ENCODE measurements at regions not wholly inside any gene's neighbourhood (a gene's known extent, or its start where the extent isn't known, plus 50 kb on each side); places are given as distances from the start of the nearest gene placed in this dataset.
"Not testable (repeated sequence)": the region's sequence is repeated elsewhere in the genome, so short reads cannot be mapped to it uniquely, and the experiment has no call there.

DNA sequence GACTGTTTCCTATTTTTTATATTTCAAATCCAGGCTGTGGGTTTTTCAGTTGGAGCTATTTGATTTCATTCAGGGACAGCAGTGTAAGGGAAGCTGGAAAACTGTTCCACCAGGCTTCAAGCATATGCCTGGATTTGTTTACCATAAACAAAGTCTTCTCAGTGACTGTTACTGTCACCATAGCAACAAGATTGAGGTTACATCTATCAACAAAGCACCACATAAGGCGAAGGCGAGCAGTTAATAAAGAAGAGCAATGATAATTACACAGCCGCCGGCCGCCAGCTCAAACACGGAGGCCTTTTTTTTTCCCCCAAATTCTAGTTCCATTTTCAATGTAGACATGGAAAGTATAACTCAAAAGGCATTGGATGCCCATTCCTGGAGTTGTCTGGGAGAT lies 553.7 kb upstream of the SYT4 start:
- DNase-seq (ENCODE audit: low spot score) = no peak
- Histone ChIP-seq H3K9me3 (ENCODE audit: low read depth, low read length, poor library complexity, severe bottlenecking) (no peaks in the 10 kb centered on the region), H3K4me1 (ENCODE audit: insufficient read depth, low read length, poor library complexity, severe bottlenecking) (no peaks in the 10 kb centered on the region), H3K27me3 (replicated peaks; ENCODE audit: insufficient read depth, low read depth, low read length, poor library complexity) (no peaks in the 10 kb centered on the region), H3K4me3 (ENCODE audit: low read depth, low read length, poor library complexity, severe bottlenecking) (no peak overlapping the region), H3K36me3 (ENCODE audit: insufficient read depth, low read length, poor library complexity, severe bottlenecking) (no peaks in the 10 kb centered on the region), H3K27ac (ENCODE audit: low read depth, low read length, poor library complexity, severe bottlenecking) (no peak overlapping the region)
- CTCF ChIA-PET = no interaction called here
- intact Hi-C loops (cut with micrococcal nuclease; ENCODE audit: unreplicated experiment) = no loop called here
- TF ChIP-seq EZH2 (IDR thresholded peaks at IDR 0.05; ENCODE audit: borderline replicate concordance, low read depth, low read length, poor library complexity, severe bottlenecking) = no peak
- TF ChIP-seq, protein P1, sequence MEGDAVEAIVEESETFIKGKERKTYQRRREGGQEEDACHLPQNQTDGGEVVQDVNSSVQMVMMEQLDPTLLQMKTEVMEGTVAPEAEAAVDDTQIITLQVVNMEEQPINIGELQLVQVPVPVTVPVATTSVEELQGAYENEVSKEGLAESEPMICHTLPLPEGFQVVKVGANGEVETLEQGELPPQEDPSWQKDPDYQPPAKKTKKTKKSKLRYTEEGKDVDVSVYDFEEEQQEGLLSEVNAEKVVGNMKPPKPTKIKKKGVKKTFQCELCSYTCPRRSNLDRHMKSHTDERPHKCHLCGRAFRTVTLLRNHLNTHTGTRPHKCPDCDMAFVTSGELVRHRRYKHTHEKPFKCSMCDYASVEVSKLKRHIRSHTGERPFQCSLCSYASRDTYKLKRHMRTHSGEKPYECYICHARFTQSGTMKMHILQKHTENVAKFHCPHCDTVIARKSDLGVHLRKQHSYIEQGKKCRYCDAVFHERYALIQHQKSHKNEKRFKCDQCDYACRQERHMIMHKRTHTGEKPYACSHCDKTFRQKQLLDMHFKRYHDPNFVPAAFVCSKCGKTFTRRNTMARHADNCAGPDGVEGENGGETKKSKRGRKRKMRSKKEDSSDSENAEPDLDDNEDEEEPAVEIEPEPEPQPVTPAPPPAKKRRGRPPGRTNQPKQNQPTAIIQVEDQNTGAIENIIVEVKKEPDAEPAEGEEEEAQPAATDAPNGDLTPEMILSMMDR (conservative IDR thresholded peaks at IDR 0.05; ENCODE audit: low read depth, low read length) = no peak
- POLR2A ChIA-PET (ENCODE audit: low non-redundant PET) = no interaction called here
- BruUV-seq (replicated peaks) = no TSS peak

DNA sequence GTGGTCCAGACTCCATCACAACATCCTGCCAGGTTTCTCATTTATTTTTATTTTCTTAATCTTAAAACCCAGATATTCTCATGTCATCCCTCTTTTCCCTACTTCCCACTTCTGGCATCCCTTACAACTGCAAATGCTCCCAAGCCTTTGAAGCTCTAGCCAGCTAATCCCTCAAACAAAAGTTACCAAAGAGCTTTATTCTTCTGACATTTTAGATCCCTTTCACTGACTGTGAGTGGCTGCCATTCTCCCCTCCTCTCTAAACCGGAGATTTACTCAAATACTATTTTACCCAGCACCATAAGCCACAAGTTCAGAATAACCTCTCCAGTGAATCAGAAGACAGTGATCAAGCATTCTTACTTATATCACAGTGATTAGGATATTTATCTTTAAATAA lies 569.0 kb upstream of the SYT4 start:
- TF ChIP-seq EZH2 (IDR thresholded peaks at IDR 0.05; ENCODE audit: borderline replicate concordance, low read depth, low read length, poor library complexity, severe bottlenecking) = no peak
- TF ChIP-seq, protein P1 (conservative IDR thresholded peaks at IDR 0.05; ENCODE audit: low read depth, low read length) = no peak
- no peaks in the 10 kb centered on the region for H3K9me3 ChIP-seq (ENCODE audit: low read depth, low read length, poor library complexity, severe bottlenecking)
- no peak overlapping the region for H3K4me3 ChIP-seq (ENCODE audit: low read depth, low read length, poor library complexity, severe bottlenecking)
- ChIA-PET CTCF (no interaction called here), POLR2A (ENCODE audit: low non-redundant PET) (no interaction called here)
- no peak overlapping the region for H3K27ac ChIP-seq (ENCODE audit: low read depth, low read length, poor library complexity, severe bottlenecking)
- H3K36me3 ChIP-seq (ENCODE audit: insufficient read depth, low read length, poor library complexity, severe bottlenecking) = no peaks in the 10 kb centered on the region
- BruUV-seq (replicated peaks) = no TSS peak
- H3K4me1 ChIP-seq (ENCODE audit: insufficient read depth, low read length, poor library complexity, severe bottlenecking) = peaks cover 19% of the 10 kb centered on the region
- intact Hi-C loops (cut with micrococcal nuclease; ENCODE audit: unreplicated experiment) = no loop called here
- no peak for DNase-seq (ENCODE audit: low spot score)
- H3K27me3 ChIP-seq (replicated peaks; ENCODE audit: insufficient read depth, low read depth, low read length, poor library complexity) = no peaks in the 10 kb centered on the region

DNA sequence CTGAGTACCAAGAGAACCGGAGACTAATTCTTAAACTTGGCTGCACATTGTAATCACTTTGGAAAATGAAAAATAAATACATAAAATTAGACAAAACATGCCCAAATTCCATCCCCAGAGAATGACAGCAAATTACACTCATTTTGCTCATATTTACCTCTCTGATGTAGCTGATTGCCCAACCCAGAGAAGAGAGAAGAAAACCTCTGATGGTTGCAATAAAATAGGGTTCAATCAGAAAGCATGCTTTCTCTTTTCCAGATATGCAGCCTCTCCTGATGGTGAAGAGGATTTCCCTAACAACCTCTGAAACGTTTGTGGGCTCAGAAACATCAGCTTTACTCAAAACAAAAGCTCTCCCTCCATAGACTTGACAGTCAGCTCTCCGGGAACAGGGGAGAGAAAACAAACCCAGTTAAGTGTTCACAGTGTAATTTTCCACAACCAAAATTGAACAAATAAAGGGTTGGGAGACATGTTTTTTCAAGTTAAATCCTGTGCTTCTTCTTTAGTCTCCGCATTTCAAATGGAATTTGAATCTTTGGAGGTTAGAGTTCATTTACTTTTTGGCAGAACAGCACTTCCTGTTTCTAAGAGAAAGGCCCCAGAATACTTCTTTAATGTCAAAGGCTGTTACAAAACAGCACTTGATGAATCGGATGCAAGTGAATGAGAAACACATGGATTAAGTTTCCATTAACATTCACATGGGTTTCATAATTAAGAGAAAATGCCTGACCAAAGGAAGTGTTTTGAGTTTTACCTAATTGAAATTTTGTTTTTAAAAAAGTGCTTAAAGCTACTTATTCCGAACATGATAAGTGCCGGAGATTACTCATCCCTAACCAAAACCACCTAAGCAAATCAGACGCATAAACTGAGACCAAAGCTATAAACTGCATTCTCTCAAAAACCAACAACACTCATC lies 570.1 kb upstream of the SYT4 start:
- TF ChIP-seq, protein P1 (conservative IDR thresholded peaks at IDR 0.05; ENCODE audit: low read depth, low read length) = no peak
- TF ChIP-seq EZH2 (IDR thresholded peaks at IDR 0.05; ENCODE audit: borderline replicate concordance, low read depth, low read length, poor library complexity, severe bottlenecking) = no peak
- Histone ChIP-seq H3K4me1 (ENCODE audit: insufficient read depth, low read length, poor library complexity, severe bottlenecking) (peaks cover 19% of the 10 kb centered on the region), H3K27me3 (replicated peaks; ENCODE audit: insufficient read depth, low read depth, low read length, poor library complexity) (no peaks in the 10 kb centered on the region), H3K9me3 (ENCODE audit: low read depth, low read length, poor library complexity, severe bottlenecking) (no peaks in the 10 kb centered on the region), H3K4me3 (ENCODE audit: low read depth, low read length, poor library complexity, severe bottlenecking) (no peak overlapping the region), H3K27ac (ENCODE audit: low read depth, low read length, poor library complexity, severe bottlenecking) (peak overlapping the region; percentile 74), H3K36me3 (ENCODE audit: insufficient read depth, low read length, poor library complexity, severe bottlenecking) (no peaks in the 10 kb centered on the region)
- intact Hi-C loops (cut with micrococcal nuclease; ENCODE audit: unreplicated experiment) = no loop called here
- ChIA-PET POLR2A (ENCODE audit: low non-redundant PET) (no interaction called here), CTCF (no interaction called here)
- DNase-seq (ENCODE audit: low spot score) = peak; percentile 84
- BruUV-seq (replicated peaks) = TSS peak; percentile 95

DNA sequence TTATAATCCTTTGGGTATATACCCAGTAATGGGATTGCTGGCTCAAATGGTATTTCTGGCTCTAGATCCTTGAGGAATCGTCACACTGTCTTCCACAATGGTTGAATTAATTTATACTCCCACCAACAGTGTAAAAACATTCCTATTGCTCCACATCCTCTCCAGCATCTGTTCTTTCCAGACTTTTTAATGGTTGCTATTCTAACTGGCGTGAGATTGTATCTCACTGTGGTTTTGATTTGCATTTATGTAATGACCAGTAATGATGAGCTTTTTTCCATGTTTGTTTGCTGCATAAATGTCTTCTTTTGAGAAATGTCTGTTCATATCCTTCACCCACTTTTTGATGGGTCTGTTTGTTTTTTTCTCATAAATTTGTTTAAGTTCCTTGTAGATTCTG lies 572.5 kb upstream of the SYT4 start:
- H3K9me3 ChIP-seq (ENCODE audit: low read depth, low read length, poor library complexity, severe bottlenecking); BruUV-seq (replicated peaks); CTCF ChIA-PET; intact Hi-C loops (cut with micrococcal nuclease; ENCODE audit: unreplicated experiment); H3K4me3 ChIP-seq (ENCODE audit: low read depth, low read length, poor library complexity, severe bottlenecking); POLR2A ChIA-PET (ENCODE audit: low non-redundant PET); H3K27ac ChIP-seq (ENCODE audit: low read depth, low read length, poor library complexity, severe bottlenecking); H3K27me3 ChIP-seq (replicated peaks; ENCODE audit: insufficient read depth, low read depth, low read length, poor library complexity); H3K36me3 ChIP-seq (ENCODE audit: insufficient read depth, low read length, poor library complexity, severe bottlenecking): not testable (repeated sequence)
- peak; percentile 14 for DNase-seq (ENCODE audit: low spot score)
- H3K4me1 ChIP-seq (ENCODE audit: insufficient read depth, low read length, poor library complexity, severe bottlenecking) = peaks cover 19% of the 10 kb centered on the region

All from A673 (cell line).